ENCODE measurements at regions not wholly inside any gene's neighbourhood (a gene's known extent, or its start where the extent isn't known, plus 50 kb on each side); places are given as distances from the start of the nearest gene placed in this dataset.

GRCh38 chr1:209367061-209367772 is 216.3 kb upstream of the CAMK1G start:
- no peak for DNase-seq

DNA sequence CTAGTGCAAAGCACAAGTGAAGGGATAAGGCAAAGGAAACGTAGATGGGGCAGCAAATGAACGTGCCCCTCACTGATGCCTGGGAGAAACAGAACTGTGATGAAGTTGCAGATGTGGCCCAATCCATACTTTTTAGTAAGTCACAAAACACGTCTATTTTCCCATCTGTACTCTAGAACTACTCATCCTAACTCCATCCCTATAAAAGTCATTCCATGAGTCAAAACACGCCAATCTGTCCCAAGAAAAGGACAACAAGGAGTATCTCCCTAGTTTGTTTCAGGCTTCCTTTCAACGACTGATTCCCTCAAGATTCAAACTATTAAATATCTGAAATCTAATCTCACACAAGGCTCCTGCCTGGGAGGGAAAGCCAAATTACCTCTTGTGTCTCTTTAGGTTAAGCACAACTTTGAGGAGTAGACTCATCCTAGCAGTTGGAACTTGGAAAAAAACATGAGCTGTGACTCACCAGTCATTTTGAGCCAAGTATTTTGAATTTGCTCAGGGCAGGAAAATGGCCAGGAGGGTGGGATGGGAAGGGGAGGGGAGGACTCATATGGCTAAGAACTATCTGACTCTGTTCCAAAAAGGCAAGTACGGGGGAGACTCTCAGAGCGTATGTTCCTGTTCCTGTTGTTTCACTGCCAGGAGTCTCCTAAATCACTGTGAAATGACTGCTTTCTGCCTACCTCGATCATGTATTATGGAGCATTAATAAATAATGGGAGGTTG is 214.5 kb upstream of the CAMK1G start:
- no peak for DNase-seq

GRCh38 chr1:209370241-209370995 is 213.1 kb upstream of the CAMK1G start:
- no peak for DNase-seq

GRCh38 chr1:209375097-209375496 is 208.4 kb upstream of the CAMK1G start:
- no peak for DNase-seq

DNA sequence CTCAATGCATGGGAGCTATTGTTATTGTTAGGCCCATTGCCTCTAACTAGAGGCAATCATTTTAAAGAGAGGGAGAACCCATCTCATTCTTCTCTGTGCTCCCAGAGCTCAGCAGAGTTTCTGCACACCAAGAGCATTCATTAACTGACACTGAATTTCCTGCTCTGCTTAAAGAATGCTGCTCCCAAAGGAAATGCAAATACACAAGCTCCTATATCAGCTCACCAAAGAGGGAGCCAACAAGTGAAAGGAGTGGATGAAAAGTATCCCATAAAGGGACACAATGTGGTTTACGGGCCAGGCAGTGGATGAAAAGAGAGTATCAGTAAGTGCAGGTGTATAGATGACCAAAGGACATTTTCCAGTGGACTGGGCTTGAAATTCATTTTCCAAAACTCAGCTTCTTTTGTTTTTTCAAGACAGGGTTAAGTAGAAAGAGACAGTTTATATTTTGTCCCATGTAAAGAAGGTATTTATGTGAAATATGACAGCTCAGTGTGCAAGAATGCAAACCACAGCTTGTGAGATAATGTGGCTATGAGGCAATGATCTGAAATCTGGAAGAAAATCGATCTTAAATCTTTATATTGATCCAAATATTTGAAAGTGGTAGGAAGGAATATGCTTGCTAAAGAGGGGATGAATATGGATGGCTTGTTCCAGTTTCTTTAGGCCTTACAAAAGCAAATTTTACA is 207.7 kb upstream of the CAMK1G start:
- no peak for DNase-seq

GRCh38 chr1:209376774-209377173 is 206.7 kb upstream of the CAMK1G start:
- no peak for DNase-seq

GRCh38 chr1:209377995-209378394 is 205.5 kb upstream of the CAMK1G start:
- no peak for DNase-seq

DNA sequence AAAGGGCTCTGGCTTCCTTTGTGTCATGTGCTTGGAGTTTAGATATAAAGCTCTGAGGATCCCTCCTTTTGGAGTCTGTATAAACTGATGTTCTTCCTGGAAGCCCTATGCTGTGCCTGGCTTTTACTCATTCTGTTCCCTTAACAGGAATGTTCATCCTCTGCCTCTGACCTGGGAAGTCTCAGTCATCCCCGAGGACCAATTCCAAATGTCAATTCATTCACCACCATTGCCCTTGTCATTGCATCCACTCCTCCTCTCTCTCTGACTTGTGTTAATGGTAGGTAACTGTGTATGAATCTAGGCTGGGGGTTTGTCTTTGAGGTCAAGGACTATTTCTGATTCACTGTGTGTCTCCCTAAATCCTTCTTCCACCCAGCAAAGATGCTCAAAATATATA is 204.2 kb upstream of the CAMK1G start:
- DNase-seq: no peak

DNA sequence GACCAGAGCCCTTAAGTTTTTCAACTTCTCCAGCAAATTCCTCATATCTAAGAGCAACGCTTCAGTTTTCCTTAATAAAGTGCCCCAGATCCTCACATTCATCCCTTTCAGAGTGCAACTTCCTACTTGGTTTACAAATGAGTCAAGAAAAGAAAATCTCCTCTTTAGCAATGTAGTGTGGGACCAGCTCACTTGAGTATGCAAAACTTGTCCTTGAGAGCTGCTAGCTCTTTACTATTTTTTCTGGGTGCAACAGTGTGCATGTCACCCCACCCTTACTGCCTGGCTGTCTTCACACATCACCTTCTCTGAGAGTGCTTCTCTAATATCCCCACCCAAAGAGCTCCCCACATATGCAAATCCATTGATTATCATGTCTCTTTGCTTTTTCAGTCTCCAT is 203.1 kb upstream of the CAMK1G start:
- no peak for DNase-seq

GRCh38 chr1:209382231-209383100 is 201.0 kb upstream of the CAMK1G start:
- no peak for DNase-seq

DNA sequence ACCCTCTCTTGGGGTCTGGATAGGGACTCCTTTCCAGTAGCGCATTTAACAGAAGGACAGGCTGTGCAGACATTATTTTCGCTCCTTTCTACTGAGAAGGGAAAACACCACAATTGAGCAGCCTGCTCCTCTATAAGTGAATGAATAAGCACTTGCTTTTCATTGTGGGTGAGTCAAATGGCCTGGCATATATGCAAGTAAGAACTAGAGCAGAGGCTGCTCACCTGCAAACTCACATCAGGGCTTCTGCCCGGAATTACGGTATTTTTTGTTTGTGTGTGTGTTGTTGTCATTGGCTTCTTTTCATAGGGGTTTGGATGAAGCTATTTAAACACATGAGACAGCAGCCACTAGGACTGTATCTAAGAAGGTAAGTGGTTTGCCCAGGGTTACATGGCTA is 200.1 kb upstream of the CAMK1G start:
- no peak for DNase-seq

- DNase-seq: no peak
These were observed 199.4 kb upstream of the CAMK1G start for GRCh38 chr1:209383907-209384709.

DNA sequence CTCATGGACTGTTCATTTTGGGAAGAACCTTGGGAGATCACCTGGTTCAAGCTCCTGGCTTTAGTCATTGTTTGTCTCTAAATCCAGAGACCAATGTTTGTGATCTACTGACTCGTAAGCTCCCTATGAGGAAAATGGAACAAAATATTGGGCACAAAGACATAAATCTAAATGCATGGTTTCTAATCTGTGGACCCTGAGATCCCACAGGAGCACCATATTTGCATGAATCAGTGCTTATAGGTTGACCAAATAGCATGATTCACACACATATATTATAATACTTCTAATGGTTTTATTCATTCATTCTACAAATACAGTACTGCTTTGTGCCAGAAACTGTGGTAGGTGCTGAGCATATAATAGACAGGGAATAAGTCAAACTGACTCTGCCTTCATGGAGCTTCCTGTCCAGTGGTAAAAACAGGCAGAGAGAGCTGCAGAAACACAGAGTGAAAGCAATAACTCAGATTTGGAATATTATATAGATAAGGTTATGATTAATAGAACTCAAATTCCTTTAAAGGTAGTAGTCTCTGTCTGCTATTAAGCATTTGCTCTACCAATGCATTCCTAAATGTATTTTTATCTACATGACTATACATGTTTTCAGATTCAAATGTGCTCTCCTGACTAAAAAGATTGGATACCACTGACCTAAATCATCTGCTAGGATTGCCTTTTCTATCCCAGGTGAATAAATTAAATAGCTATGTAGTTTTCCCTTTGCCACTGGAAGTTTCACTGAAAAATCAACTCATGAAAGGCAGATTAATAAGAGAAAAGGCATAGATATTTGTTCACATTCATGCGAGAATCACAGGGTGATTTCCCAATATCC is 198.6 kb upstream of the CAMK1G start:
- DNase-seq: no peak

DNA sequence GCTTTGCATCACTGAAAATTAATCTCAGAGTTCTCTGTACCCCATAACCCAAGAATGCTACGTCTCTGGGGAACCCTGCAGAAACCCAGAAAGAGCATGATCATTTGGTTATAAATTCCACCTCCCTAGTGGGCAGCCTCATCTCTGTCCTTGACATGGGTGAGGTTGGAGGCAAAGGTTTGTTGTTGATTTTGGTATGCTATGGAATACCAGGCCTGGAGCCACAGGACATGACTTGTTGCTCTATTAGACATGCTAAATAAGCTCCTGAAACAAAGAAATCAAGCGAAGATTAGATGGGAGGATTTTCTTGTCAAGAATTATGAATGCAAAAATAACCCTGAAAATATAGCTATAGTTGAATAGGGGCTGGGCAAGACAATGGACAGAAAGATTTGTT is 197.4 kb upstream of the CAMK1G start:
- DNase-seq: no peak

GRCh38 chr1:209387271-209387968 is 196.1 kb upstream of the CAMK1G start:
- DNase-seq: no peak

GRCh38 chr1:209387969-209388329 is 195.6 kb upstream of the CAMK1G start:
- DNase-seq: no peak

DNA sequence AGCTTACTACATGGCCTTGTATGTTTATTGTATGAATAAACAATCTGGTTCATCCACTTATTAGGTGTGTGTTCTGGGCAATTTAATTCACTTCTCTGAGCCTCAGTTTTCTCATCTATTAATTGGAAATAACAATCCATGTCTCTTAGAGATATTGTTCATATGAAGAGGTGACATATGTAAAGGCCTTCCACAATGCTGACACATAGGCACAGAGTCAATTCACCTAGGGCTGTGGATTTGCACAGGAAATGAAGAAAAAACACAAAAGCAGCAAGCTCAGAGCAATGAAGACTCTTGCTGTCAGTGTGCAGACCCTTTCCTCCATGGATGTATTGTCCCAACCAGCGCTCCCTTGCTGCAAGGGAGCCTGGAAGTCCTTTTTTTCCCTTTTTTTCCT is 195.2 kb upstream of the CAMK1G start:
- no peak for DNase-seq

GRCh38 chr1:209389258-209389657 is 194.3 kb upstream of the CAMK1G start:
- no peak for DNase-seq

GRCh38 chr1:209389975-209390374 is 193.5 kb upstream of the CAMK1G start:
- no peak for DNase-seq

DNA sequence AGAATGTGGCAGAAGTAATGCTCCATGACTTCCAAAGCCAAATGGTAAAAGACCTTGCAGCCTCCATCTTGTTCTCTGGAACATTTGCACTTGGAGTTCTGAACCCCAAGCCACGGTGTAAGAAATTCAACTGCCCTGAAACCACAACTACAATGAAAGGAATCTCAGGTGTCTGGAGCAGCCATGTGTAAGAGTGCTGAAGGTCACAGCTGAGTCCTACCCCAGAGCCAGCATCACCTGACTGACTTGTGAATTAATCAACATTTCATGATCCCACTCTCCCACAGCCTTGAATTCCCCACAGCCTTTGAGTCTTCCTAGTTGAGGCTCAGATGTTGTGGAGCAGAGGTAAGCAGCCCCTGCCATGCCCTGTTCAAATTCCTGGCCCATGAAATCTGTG is 192.8 kb upstream of the CAMK1G start:
- no peak for DNase-seq
